ENCODE measurements at regions not wholly inside any gene's neighbourhood (a gene's known extent, or its start where the extent isn't known, plus 50 kb on each side); places are given as distances from the start of the nearest gene placed in this dataset.

GRCh38 chr2:107363806-107364205 is 462.9 kb upstream of the RGPD4 start:
- TF ChIP-seq CTCF (IDR thresholded peaks at IDR 0.05), result no peak
- no peak for TF ChIP-seq POLR2A (IDR thresholded peaks at IDR 0.05)

Data from uterus (tissue), 2 donors.